ENCODE measurements at regions not wholly inside any gene's neighbourhood (a gene's known extent, or its start where the extent isn't known, plus 50 kb on each side); places are given as distances from the start of the nearest gene placed in this dataset.

GRCh38 chr13:95474992-95475391, 77.5 kb upstream of the CLDN10 start:
- H3K4me3 ChIP-seq (ENCODE audit: control insufficient read depth in 1 of 2, extremely low read depth in 1 of 2, low read length in 1 of 2), result no peak overlapping the region
- H3K9me3 Mint-ChIP-seq, result no peaks in the 10 kb centered on the region
- DNase-seq, result no peak
- no peaks in the 10 kb centered on the region for H3K36me3 Mint-ChIP-seq
- H3K27me3 Mint-ChIP-seq, result peaks cover 0 to 7% of the 10 kb centered on the region in 2 donors
- H3K4me1 Mint-ChIP-seq, result peaks cover 0 to 8% (median 2%) of the 10 kb centered on the region in 3 donors
- no peaks in the 10 kb centered on the region for H3K9me3 ChIP-seq
- no peak overlapping the region for H3K27ac Mint-ChIP-seq
- H3K36me3 ChIP-seq (ENCODE audit: control insufficient read depth in 2 of 2, extremely low read depth in 1 of 2, insufficient read depth in 1 of 2, low read length in 1 of 2), result no peaks in the 10 kb centered on the region
- H3K27ac ChIP-seq (ENCODE audit: low read length), result no peak overlapping the region
- ChIA-PET POLR2A (no interaction called here), CTCF (interaction anchor here in 1 of 2 donors (0.6 to 1.7 kb wide), 2 partner anchors 8 to 70 kb away, joined by 4 read pairs; no protein-coding TSS in a partner anchor)
- WGBS (ENCODE audit: insufficient coverage), result no CpG with 5 or more reads among the region's 3 CpGs
- no peak overlapping the region for H3K4me3 Mint-ChIP-seq
- H3K4me1 ChIP-seq (ENCODE audit: control insufficient read depth in 1 of 2, extremely low read depth in 1 of 2, insufficient read depth in 2 of 2, low read length in 2 of 2), result peaks cover 0 to 9% of the 10 kb centered on the region in 2 experiments
- no peak for ATAC-seq (replicated peaks in 1 of 4)
- H3K27me3 ChIP-seq (replicated peaks in 1 of 2; ENCODE audit: control insufficient read depth in 2 of 2, extremely low read depth in 1 of 2, insufficient read depth in 2 of 2, low read length in 1 of 2), result no peaks in the 10 kb centered on the region

- Mint-ChIP-seq H3K36me3 (no peaks in the 10 kb centered on the region), H3K27ac (no peak overlapping the region), H3K4me3 (no peak overlapping the region), H3K27me3 (peaks cover 0 to 7% of the 10 kb centered on the region in 2 donors), H3K4me1 (peaks cover 0 to 8% (median 2%) of the 10 kb centered on the region in 3 donors), H3K9me3 (no peaks in the 10 kb centered on the region)
- Histone ChIP-seq H3K4me3 (ENCODE audit: control insufficient read depth in 1 of 2, extremely low read depth in 1 of 2, low read length in 1 of 2) (no peak overlapping the region), H3K27me3 (replicated peaks in 1 of 2; ENCODE audit: control insufficient read depth in 2 of 2, extremely low read depth in 1 of 2, insufficient read depth in 2 of 2, low read length in 1 of 2) (peaks cover 0 to 3% of the 10 kb centered on the region in 2 experiments), H3K4me1 (ENCODE audit: control insufficient read depth in 1 of 2, extremely low read depth in 1 of 2, insufficient read depth in 2 of 2, low read length in 2 of 2) (peaks cover 0 to 9% of the 10 kb centered on the region in 2 experiments), H3K27ac (ENCODE audit: low read length) (no peak overlapping the region), H3K9me3 (no peaks in the 10 kb centered on the region), H3K36me3 (ENCODE audit: control insufficient read depth in 2 of 2, extremely low read depth in 1 of 2, insufficient read depth in 1 of 2, low read length in 1 of 2) (no peaks in the 10 kb centered on the region)
- DNase-seq (no peak), ATAC-seq (replicated peaks in 1 of 4) (no peak)
- POLR2A ChIA-PET, result no interaction called here
- 71% methylated on average over 6 of the region's 6 CpGs for WGBS (ENCODE audit: insufficient coverage)
- CTCF ChIA-PET, result interaction anchor here in 1 of 2 donors (0.9 to 1.3 kb wide), 2 partner anchors 73 to 288 kb away, joined by 3 read pairs; no protein-coding TSS in a partner anchor
Measured at GRCh38 chr13:95477187-95477586, 75.3 kb upstream of the CLDN10 start.

- no CpG with 5 or more reads among the region's 2 CpGs for WGBS (ENCODE audit: insufficient coverage)
- no peak overlapping the region for H3K4me3 Mint-ChIP-seq
- Histone ChIP-seq H3K9me3 (no peaks in the 10 kb centered on the region), H3K4me1 (ENCODE audit: control insufficient read depth in 1 of 2, extremely low read depth in 1 of 2, insufficient read depth in 2 of 2, low read length in 2 of 2) (peaks cover 0 to 9% of the 10 kb centered on the region in 2 experiments), H3K4me3 (ENCODE audit: control insufficient read depth in 1 of 2, extremely low read depth in 1 of 2, low read length in 1 of 2) (no peak overlapping the region), H3K27ac (ENCODE audit: low read length) (no peak overlapping the region), H3K27me3 (replicated peaks in 1 of 2; ENCODE audit: control insufficient read depth in 2 of 2, extremely low read depth in 1 of 2, insufficient read depth in 2 of 2, low read length in 1 of 2) (peaks cover 0 to 3% of the 10 kb centered on the region in 2 experiments), H3K36me3 (ENCODE audit: control insufficient read depth in 2 of 2, extremely low read depth in 1 of 2, insufficient read depth in 1 of 2, low read length in 1 of 2) (no peaks in the 10 kb centered on the region)
- no peak for DNase-seq
- no peaks in the 10 kb centered on the region for H3K36me3 Mint-ChIP-seq
- H3K4me1 Mint-ChIP-seq, result peaks cover 0 to 8% (median 2%) of the 10 kb centered on the region in 3 donors
- no peak for ATAC-seq (replicated peaks in 1 of 4)
- ChIA-PET CTCF (interaction anchor here (0.5 to 2.7 kb wide), 7 partner anchors 57 to 587 kb away, joined by 3 to 10 read pairs (median 4); no protein-coding TSS in a partner anchor), POLR2A (no interaction called here)
- H3K27ac Mint-ChIP-seq, result no peak overlapping the region
- H3K9me3 Mint-ChIP-seq, result no peaks in the 10 kb centered on the region
- peaks cover 0 to 3% of the 10 kb centered on the region in 2 donors for H3K27me3 Mint-ChIP-seq
Measured at GRCh38 chr13:95479731-95480130, 72.8 kb upstream of the CLDN10 start.

GRCh38 chr13:95480131-95480545, 72.4 kb upstream of the CLDN10 start:
- H3K36me3 ChIP-seq (ENCODE audit: control insufficient read depth in 2 of 2, extremely low read depth in 1 of 2, insufficient read depth in 1 of 2, low read length in 1 of 2), result no peaks in the 10 kb centered on the region
- H3K4me1 Mint-ChIP-seq, result peaks cover 0 to 8% (median 2%) of the 10 kb centered on the region in 3 donors
- ChIA-PET POLR2A (no interaction called here), CTCF (interaction anchor here (0.5 to 2.7 kb wide), 6 partner anchors 61 to 587 kb away, joined by 3 to 10 read pairs (median 4); no protein-coding TSS in a partner anchor)
- 60% methylated on average over 1 of the region's 7 CpGs for WGBS (ENCODE audit: insufficient coverage)
- DNase-seq (peak in 1 of 35 experiments; percentile 23), ATAC-seq (replicated peaks in 1 of 4) (peak in 1 of 4 experiments; percentile 11)
- peaks cover 0 to 5% of the 10 kb centered on the region in 2 donors for H3K27me3 Mint-ChIP-seq
- H3K4me3 ChIP-seq (ENCODE audit: control insufficient read depth in 1 of 2, extremely low read depth in 1 of 2, low read length in 1 of 2), result no peak overlapping the region
- peaks cover 0 to 3% of the 10 kb centered on the region in 2 experiments for H3K27me3 ChIP-seq (replicated peaks in 1 of 2; ENCODE audit: control insufficient read depth in 2 of 2, extremely low read depth in 1 of 2, insufficient read depth in 2 of 2, low read length in 1 of 2)
- no peaks in the 10 kb centered on the region for H3K9me3 Mint-ChIP-seq
- H3K36me3 Mint-ChIP-seq, result no peaks in the 10 kb centered on the region
- H3K9me3 ChIP-seq, result no peaks in the 10 kb centered on the region
- H3K27ac ChIP-seq (ENCODE audit: low read length), result no peak overlapping the region
- H3K4me3 Mint-ChIP-seq, result no peak overlapping the region
- H3K4me1 ChIP-seq (ENCODE audit: control insufficient read depth in 1 of 2, extremely low read depth in 1 of 2, insufficient read depth in 2 of 2, low read length in 2 of 2), result peaks cover 0 to 9% of the 10 kb centered on the region in 2 experiments
- H3K27ac Mint-ChIP-seq, result no peak overlapping the region

- no peak overlapping the region for H3K27ac Mint-ChIP-seq
- peaks cover 0 to 5% of the 10 kb centered on the region in 2 donors for H3K27me3 Mint-ChIP-seq
- no peak overlapping the region for H3K27ac ChIP-seq (ENCODE audit: low read length)
- DNase-seq, result no peak
- H3K36me3 Mint-ChIP-seq, result no peaks in the 10 kb centered on the region
- peaks cover 0 to 8% (median 2%) of the 10 kb centered on the region in 3 donors for H3K4me1 Mint-ChIP-seq
- H3K4me3 ChIP-seq (ENCODE audit: control insufficient read depth in 1 of 2, extremely low read depth in 1 of 2, low read length in 1 of 2), result no peak overlapping the region
- no peaks in the 10 kb centered on the region for H3K9me3 Mint-ChIP-seq
- H3K27me3 ChIP-seq (replicated peaks in 1 of 2; ENCODE audit: control insufficient read depth in 2 of 2, extremely low read depth in 1 of 2, insufficient read depth in 2 of 2, low read length in 1 of 2), result peaks cover 0 to 3% of the 10 kb centered on the region in 2 experiments
- CTCF ChIA-PET, result interaction anchor here (1.2 to 2.7 kb wide), 3 partner anchors 10 to 292 kb away, joined by 3 to 10 read pairs (median 3); no protein-coding TSS in a partner anchor
- H3K4me3 Mint-ChIP-seq, result no peak overlapping the region
- no peaks in the 10 kb centered on the region for H3K36me3 ChIP-seq (ENCODE audit: control insufficient read depth in 2 of 2, extremely low read depth in 1 of 2, insufficient read depth in 1 of 2, low read length in 1 of 2)
- POLR2A ChIA-PET, result no interaction called here
- H3K9me3 ChIP-seq, result no peaks in the 10 kb centered on the region
- WGBS (ENCODE audit: insufficient coverage), result no CpG with 5 or more reads among the region's 7 CpGs
- H3K4me1 ChIP-seq (ENCODE audit: control insufficient read depth in 1 of 2, extremely low read depth in 1 of 2, insufficient read depth in 2 of 2, low read length in 2 of 2), result peaks cover 0 to 9% of the 10 kb centered on the region in 2 experiments
- no peak for ATAC-seq (replicated peaks in 1 of 4)
Measured at GRCh38 chr13:95480791-95481780, 71.4 kb upstream of the CLDN10 start.

GRCh38 chr13:95484052-95484451, 68.5 kb upstream of the CLDN10 start:
- H3K4me1 Mint-ChIP-seq, result peaks cover 0 to 2% (median 0%) of the 10 kb centered on the region in 3 donors
- CTCF ChIA-PET, result interaction anchor here in 1 of 2 donors (1.1 kb wide), 1 partner anchor 17 kb away, joined by 5 read pairs; no protein-coding TSS in a partner anchor

More at GRCh38 chr13:95484052-95484451, 68.5 kb upstream of the CLDN10 start:
- no CpG with 5 or more reads among the region's 1 CpG for WGBS (ENCODE audit: insufficient coverage)
- Histone ChIP-seq H3K36me3 (ENCODE audit: control insufficient read depth in 2 of 2, extremely low read depth in 1 of 2, insufficient read depth in 1 of 2, low read length in 1 of 2) (no peaks in the 10 kb centered on the region), H3K9me3 (no peaks in the 10 kb centered on the region), H3K4me1 (ENCODE audit: control insufficient read depth in 1 of 2, extremely low read depth in 1 of 2, insufficient read depth in 2 of 2, low read length in 2 of 2) (no peaks in the 10 kb centered on the region), H3K27ac (ENCODE audit: low read length) (no peak overlapping the region), H3K27me3 (replicated peaks in 1 of 2; ENCODE audit: control insufficient read depth in 2 of 2, extremely low read depth in 1 of 2, insufficient read depth in 2 of 2, low read length in 1 of 2) (peaks cover 0 to 3% of the 10 kb centered on the region in 2 experiments), H3K4me3 (ENCODE audit: control insufficient read depth in 1 of 2, extremely low read depth in 1 of 2, low read length in 1 of 2) (no peak overlapping the region)
- no peak overlapping the region for H3K27ac Mint-ChIP-seq
- no peak for ATAC-seq (replicated peaks in 1 of 4)
- H3K27me3 Mint-ChIP-seq, result peaks cover 0 to 5% of the 10 kb centered on the region in 2 donors
- POLR2A ChIA-PET, result no interaction called here
- no peak for DNase-seq
- no peak overlapping the region for H3K4me3 Mint-ChIP-seq
- H3K36me3 Mint-ChIP-seq, result no peaks in the 10 kb centered on the region
- no peaks in the 10 kb centered on the region for H3K9me3 Mint-ChIP-seq
